GM19452 (cell line): ENCODE measurements at regions not wholly inside any gene's neighbourhood (a gene's known extent, or its start where the extent isn't known, plus 50 kb on each side); places are given as distances from the start of the nearest gene placed in this dataset.

Experiments
- ATAC-seq: cut with Tn5 transposase; IDR thresholded peaks from one replicate; pipeline ENCODE4 v1.9.1; 2021; ENCODE audit not compliant: unreplicated experiment

- ATAC-seq, result no peak
Observed at GRCh38 chr11:91966368-91966767, 258.2 kb upstream of the FAT3 start.

GRCh38 chr11:91960770-91961169 is 263.8 kb upstream of the FAT3 start:
- no peak for ATAC-seq

- ATAC-seq, result no peak
Observed at GRCh38 chr11:91959411-91959810, 265.2 kb upstream of the FAT3 start.

- ATAC-seq, result no peak
Observed at GRCh38 chr11:91956711-91957110, 267.9 kb upstream of the FAT3 start.

- ATAC-seq, result no peak
Observed at GRCh38 chr11:91955206-91955605, 269.4 kb upstream of the FAT3 start.

GRCh38 chr11:91952056-91952455 is 272.6 kb upstream of the FAT3 start:
- ATAC-seq, result no peak

GRCh38 chr11:91947215-91947820 is 277.3 kb upstream of the FAT3 start:
- ATAC-seq, result no peak

GRCh38 chr11:91946397-91946951 is 278.1 kb upstream of the FAT3 start:
- ATAC-seq, result no peak

GRCh38 chr11:91935120-91935519 is 289.5 kb upstream of the FAT3 start:
- no peak for ATAC-seq

- ATAC-seq, result no peak
Observed at GRCh38 chr11:91932151-91932821, 292.3 kb upstream of the FAT3 start.

GRCh38 chr11:91927448-91927847 is 297.2 kb upstream of the FAT3 start:
- ATAC-seq, result no peak

- no peak for ATAC-seq
Observed at GRCh38 chr11:91926965-91927364, 297.7 kb upstream of the FAT3 start.

GRCh38 chr11:91922846-91923245 is 301.8 kb upstream of the FAT3 start:
- ATAC-seq, result no peak

GRCh38 chr11:91921974-91922373 is 302.6 kb upstream of the FAT3 start:
- no peak for ATAC-seq

GRCh38 chr11:91913407-91913806 is 311.2 kb upstream of the FAT3 start:
- ATAC-seq, result no peak

- no peak for ATAC-seq
Observed at GRCh38 chr11:91912322-91912721, 312.3 kb upstream of the FAT3 start.

GRCh38 chr11:91906871-91907624 is 317.6 kb upstream of the FAT3 start:
- no peak for ATAC-seq

- ATAC-seq, result no peak
Observed at GRCh38 chr11:91904792-91905785, 319.5 kb upstream of the FAT3 start.

GRCh38 chr11:91902312-91902711 is 322.3 kb upstream of the FAT3 start:
- no peak for ATAC-seq

- ATAC-seq, result no peak
Observed at GRCh38 chr11:91880660-91881059, 344.0 kb upstream of the FAT3 start.

- no peak for ATAC-seq
Observed at GRCh38 chr11:91876746-91877145, 347.9 kb upstream of the FAT3 start.
